Neural cell (in vitro differentiated cells): ENCODE measurements at regions not wholly inside any gene's neighbourhood (a gene's known extent, or its start where the extent isn't known, plus 50 kb on each side); places are given as distances from the start of the nearest gene placed in this dataset.

Source experiments
- H2AFZ ChIP-seq: fragments of 200-600, 300-800 bp; sonication (generic), shearing (Covaris generic); 2 replicates; pipeline ENCODE4 v1.6.0; 2014; ENCODE audit warnings: low read depth, mild to moderate bottlenecking, antibody characterized with exemption, low read length, moderate library complexity
- H3F3A ChIP-seq: fragments of 200-600 bp; shearing (Covaris generic); 2 replicates; pipeline ENCODE4 v1.6.1; 2016; ENCODE audit warnings: mild to moderate bottlenecking, moderate library complexity, mixed read lengths, antibody characterized with exemption, low read length; ENCODE audit not compliant: insufficient read depth, poor library complexity, severe bottlenecking
- H3K27ac ChIP-seq: fragments of 200-600, 300-800 bp; sonication (generic), shearing (Covaris generic); 2 replicates; pipeline ENCODE4 v1.5.1; 2014; ENCODE audit warnings: mild to moderate bottlenecking, low read length, moderate library complexity
- H3K27me3 ChIP-seq: fragments of 300-800, 200-600 bp; sonication (generic), shearing (Covaris generic); 2 replicates; pipeline ENCODE4 v1.6.0; 2014; ENCODE audit warnings: mild to moderate bottlenecking, low read depth, low read length, moderate library complexity; ENCODE audit not compliant: insufficient read depth
- H3K36me3 ChIP-seq: fragments of 300-800, 200-600 bp; sonication (generic), shearing (Covaris generic); 2 replicates; pipeline ENCODE4 v1.5.1; 2014; ENCODE audit warnings: mild to moderate bottlenecking, antibody characterized with exemption, low read length, moderate library complexity; ENCODE audit not compliant: insufficient read depth
- H3K4me2 ChIP-seq: fragments of 300-800, 200-600 bp; sonication (generic), shearing (Covaris generic); 2 replicates; pipeline ENCODE4 v1.6.0; 2014; ENCODE audit warnings: mild to moderate bottlenecking, low read length
- H3K4me3 ChIP-seq: fragments of 300-800, 200-600 bp; sonication (generic), shearing (Covaris generic); 2 replicates; pipeline ENCODE4 v1.5.1; 2014; ENCODE audit warnings: mild to moderate bottlenecking, low read length, moderate library complexity
- H3K79me2 ChIP-seq: fragments of 200-600 bp; shearing (Covaris generic); replicated peaks from 2 replicates; pipeline ENCODE4 v1.6.0; 2014; ENCODE audit warnings: mild to moderate bottlenecking, low read length, moderate library complexity; ENCODE audit not compliant: insufficient read depth
- H3K9ac ChIP-seq: fragments of 300-800, 200-600 bp; sonication (generic), shearing (Covaris generic); 2 replicates; pipeline ENCODE4 v1.6.1; 2016; ENCODE audit warnings: mild to moderate bottlenecking, low read length, mixed read lengths
- H3K9me2 ChIP-seq: fragments of 200-600 bp; shearing (Covaris generic); 2 replicates; pipeline ENCODE4 v1.6.1; 2016; ENCODE audit warnings: mild to moderate bottlenecking, low read length, mixed read lengths; ENCODE audit not compliant: insufficient read depth
- H3K9me3 ChIP-seq: fragments of 200-600, 300-800 bp; sonication (generic), shearing (Covaris generic); 2 replicates; pipeline ENCODE4 v1.6.1; 2016; ENCODE audit warnings: mild to moderate bottlenecking, mixed run types, low read length, moderate library complexity, mixed read lengths
- H4K20me1 ChIP-seq: fragments of 200-600 bp; shearing (Covaris generic); 2 replicates; pipeline ENCODE4 v1.6.1; 2016; ENCODE audit warnings: mild to moderate bottlenecking, mixed run types; ENCODE audit not compliant: insufficient read depth
- EP300 ChIP-seq: fragments of 450-650 bp; conservative IDR thresholded peaks from 2 replicates; pipeline ENCODE4 v1.6.1; 2014; ENCODE audit warnings: antibody characterized with exemption, mild to moderate bottlenecking, moderate library complexity; ENCODE audit not compliant: poor library complexity, severe bottlenecking
- EZH2 ChIP-seq: fragments of 200-600, 300-800 bp; shearing (Covaris generic), sonication (generic); IDR thresholded peaks from 2 replicates; pipeline ENCODE4 v1.6.1; 2014; ENCODE audit warnings: antibody characterized with exemption, low read length, borderline replicate concordance, mild to moderate bottlenecking; ENCODE audit not compliant: insufficient read depth, poor library complexity, severe bottlenecking
- MXI1 ChIP-seq: fragments of 450-650 bp; conservative IDR thresholded peaks from 2 replicates; pipeline ENCODE4 v1.6.1; 2014; ENCODE audit warnings: antibody characterized with exemption, mild to moderate bottlenecking; ENCODE audit not compliant: poor library complexity, severe bottlenecking
- POLR2AphosphoS5 ChIP-seq: IDR thresholded peaks from 2 replicates; pipeline ENCODE4 v1.6.1; 2012
- RAD21 ChIP-seq: fragments of 450-650 bp; conservative IDR thresholded peaks from 2 replicates; pipeline ENCODE4 v1.6.1; 2014; ENCODE audit warnings: antibody characterized with exemption, mild to moderate bottlenecking, moderate library complexity
- SMC3 ChIP-seq: fragments of 450-650 bp; conservative IDR thresholded peaks from 2 replicates; pipeline ENCODE4 v1.6.1; 2014; ENCODE audit warnings: antibody characterized with exemption, mild to moderate bottlenecking, moderate library complexity; ENCODE audit not compliant: poor library complexity
- TAF1 ChIP-seq: IDR thresholded peaks from 2 replicates; pipeline ENCODE4 v1.6.1; 2012; ENCODE audit warnings: low read depth
- TF ChIP-seq, protein P1 (sequence below): fragments of 450-650 bp; IDR thresholded peaks from 2 replicates; pipeline ENCODE4 v1.5.1; 2014; ENCODE audit warnings: antibody characterized with exemption, mild to moderate bottlenecking, moderate library complexity; ENCODE audit not compliant: poor library complexity, severe bottlenecking
- TF ChIP-seq, protein P2 (sequence below): IDR thresholded peaks from 2 replicates; pipeline ENCODE4 v1.6.1; 2012; ENCODE audit warnings: borderline replicate concordance

DNA sequence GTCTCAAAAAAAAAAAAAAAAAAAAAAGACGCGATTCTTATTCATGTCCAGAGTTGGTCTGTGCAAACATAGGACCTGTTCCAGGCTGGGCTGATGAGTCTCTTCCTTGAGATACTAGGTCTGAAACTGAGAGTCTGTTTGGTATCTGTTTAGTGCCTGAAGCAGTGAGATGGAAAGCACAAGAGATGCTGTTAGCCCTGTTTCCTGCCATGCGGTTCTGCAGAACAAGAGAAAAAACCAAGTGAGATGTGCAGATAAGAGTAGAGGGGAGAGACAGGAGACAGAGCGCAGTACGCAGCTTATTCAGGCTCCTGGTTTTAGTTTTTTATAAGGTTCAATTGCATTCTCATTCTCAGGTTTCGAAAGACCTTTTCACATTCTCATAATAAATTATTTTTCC is 85.8 kb upstream of the PRKCQ start:
- H3K4me3 ChIP-seq = no peak overlapping the region
- H2AFZ ChIP-seq = no peak overlapping the region
- H3K9ac ChIP-seq = no peak overlapping the region
- H3K27ac ChIP-seq = no peak overlapping the region
- H4K20me1 ChIP-seq = no peaks in the 10 kb centered on the region
- no peaks in the 10 kb centered on the region for H3K36me3 ChIP-seq
- no peaks in the 10 kb centered on the region for H3K79me2 ChIP-seq
- H3K9me3 ChIP-seq = no peaks in the 10 kb centered on the region
- no peaks in the 10 kb centered on the region for H3K9me2 ChIP-seq
- no peak overlapping the region for H3K4me2 ChIP-seq
- no peaks in the 10 kb centered on the region for H3K27me3 ChIP-seq
- no peaks in the 10 kb centered on the region for H3F3A ChIP-seq
- TF ChIP-seq EP300 (no peak), TAF1 (no peak), RAD21 (no peak)

DNA sequence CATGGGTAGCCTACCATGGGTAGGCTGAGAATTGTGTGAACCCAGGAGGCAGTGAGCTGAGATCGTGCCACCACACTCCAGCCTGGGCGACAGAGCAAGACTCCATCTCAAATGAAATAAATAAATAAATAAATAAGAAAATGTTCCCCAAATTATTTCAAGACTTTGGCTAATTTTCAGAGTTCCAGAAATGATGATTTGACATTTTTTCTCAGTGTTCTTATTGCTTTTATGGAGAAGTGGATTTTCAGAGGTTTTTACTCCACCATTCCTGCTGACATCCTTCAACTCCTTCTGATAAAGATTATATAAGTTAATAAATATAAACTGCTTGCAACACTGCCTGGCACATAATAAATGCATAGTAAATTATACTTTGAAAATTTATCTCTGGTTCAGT is 80.4 kb upstream of the PRKCQ start:
- H3K79me2 ChIP-seq = no peaks in the 10 kb centered on the region
- H3K36me3 ChIP-seq = no peaks in the 10 kb centered on the region
- no peak overlapping the region for H3K9ac ChIP-seq
- H3K27me3 ChIP-seq = no peaks in the 10 kb centered on the region
- no peaks in the 10 kb centered on the region for H3K9me3 ChIP-seq
- TF ChIP-seq, protein P1, sequence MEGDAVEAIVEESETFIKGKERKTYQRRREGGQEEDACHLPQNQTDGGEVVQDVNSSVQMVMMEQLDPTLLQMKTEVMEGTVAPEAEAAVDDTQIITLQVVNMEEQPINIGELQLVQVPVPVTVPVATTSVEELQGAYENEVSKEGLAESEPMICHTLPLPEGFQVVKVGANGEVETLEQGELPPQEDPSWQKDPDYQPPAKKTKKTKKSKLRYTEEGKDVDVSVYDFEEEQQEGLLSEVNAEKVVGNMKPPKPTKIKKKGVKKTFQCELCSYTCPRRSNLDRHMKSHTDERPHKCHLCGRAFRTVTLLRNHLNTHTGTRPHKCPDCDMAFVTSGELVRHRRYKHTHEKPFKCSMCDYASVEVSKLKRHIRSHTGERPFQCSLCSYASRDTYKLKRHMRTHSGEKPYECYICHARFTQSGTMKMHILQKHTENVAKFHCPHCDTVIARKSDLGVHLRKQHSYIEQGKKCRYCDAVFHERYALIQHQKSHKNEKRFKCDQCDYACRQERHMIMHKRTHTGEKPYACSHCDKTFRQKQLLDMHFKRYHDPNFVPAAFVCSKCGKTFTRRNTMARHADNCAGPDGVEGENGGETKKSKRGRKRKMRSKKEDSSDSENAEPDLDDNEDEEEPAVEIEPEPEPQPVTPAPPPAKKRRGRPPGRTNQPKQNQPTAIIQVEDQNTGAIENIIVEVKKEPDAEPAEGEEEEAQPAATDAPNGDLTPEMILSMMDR = no peak
- TF ChIP-seq POLR2AphosphoS5 (no peak), EZH2 (no peak), TAF1 (no peak), SMC3 (no peak), EP300 (no peak), RAD21 (no peak), MXI1 (no peak)
- TF ChIP-seq, protein P2, sequence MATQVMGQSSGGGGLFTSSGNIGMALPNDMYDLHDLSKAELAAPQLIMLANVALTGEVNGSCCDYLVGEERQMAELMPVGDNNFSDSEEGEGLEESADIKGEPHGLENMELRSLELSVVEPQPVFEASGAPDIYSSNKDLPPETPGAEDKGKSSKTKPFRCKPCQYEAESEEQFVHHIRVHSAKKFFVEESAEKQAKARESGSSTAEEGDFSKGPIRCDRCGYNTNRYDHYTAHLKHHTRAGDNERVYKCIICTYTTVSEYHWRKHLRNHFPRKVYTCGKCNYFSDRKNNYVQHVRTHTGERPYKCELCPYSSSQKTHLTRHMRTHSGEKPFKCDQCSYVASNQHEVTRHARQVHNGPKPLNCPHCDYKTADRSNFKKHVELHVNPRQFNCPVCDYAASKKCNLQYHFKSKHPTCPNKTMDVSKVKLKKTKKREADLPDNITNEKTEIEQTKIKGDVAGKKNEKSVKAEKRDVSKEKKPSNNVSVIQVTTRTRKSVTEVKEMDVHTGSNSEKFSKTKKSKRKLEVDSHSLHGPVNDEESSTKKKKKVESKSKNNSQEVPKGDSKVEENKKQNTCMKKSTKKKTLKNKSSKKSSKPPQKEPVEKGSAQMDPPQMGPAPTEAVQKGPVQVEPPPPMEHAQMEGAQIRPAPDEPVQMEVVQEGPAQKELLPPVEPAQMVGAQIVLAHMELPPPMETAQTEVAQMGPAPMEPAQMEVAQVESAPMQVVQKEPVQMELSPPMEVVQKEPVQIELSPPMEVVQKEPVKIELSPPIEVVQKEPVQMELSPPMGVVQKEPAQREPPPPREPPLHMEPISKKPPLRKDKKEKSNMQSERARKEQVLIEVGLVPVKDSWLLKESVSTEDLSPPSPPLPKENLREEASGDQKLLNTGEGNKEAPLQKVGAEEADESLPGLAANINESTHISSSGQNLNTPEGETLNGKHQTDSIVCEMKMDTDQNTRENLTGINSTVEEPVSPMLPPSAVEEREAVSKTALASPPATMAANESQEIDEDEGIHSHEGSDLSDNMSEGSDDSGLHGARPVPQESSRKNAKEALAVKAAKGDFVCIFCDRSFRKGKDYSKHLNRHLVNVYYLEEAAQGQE = no peak
- no peak overlapping the region for H3K4me2 ChIP-seq
- H2AFZ ChIP-seq = no peak overlapping the region
- no peak overlapping the region for H3K4me3 ChIP-seq
- H3F3A ChIP-seq = no peaks in the 10 kb centered on the region
- no peak overlapping the region for H3K27ac ChIP-seq
- H3K9me2 ChIP-seq = no peaks in the 10 kb centered on the region
- no peaks in the 10 kb centered on the region for H4K20me1 ChIP-seq

DNA sequence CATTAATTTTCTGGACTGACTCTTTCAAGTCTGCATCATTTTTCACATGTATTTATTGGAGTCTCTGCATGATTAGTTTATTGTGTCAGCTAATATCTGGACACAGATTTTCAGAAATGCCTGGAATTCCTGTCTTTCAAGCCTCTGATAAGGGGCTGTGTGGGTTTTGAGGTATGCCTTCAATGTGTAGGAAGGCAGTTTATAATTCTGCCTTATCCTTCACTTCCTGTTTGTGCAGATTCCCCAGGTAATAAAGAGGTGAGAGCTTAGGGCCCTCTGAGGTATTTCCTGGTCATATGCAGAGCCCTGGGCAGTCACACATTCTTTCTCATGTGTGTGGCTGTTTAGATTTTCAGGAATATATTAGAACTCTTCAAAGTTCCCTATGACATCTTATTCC is 79.4 kb upstream of the PRKCQ start:
- Histone ChIP-seq H3K36me3 (no peaks in the 10 kb centered on the region), H3K27ac (no peak overlapping the region), H3K27me3 (no peaks in the 10 kb centered on the region), H3K79me2 (no peaks in the 10 kb centered on the region), H3K9me3 (no peaks in the 10 kb centered on the region), H2AFZ (no peak overlapping the region), H3K4me2 (no peak overlapping the region), H3F3A (no peaks in the 10 kb centered on the region), H3K9me2 (no peaks in the 10 kb centered on the region), H4K20me1 (no peaks in the 10 kb centered on the region), H3K9ac (no peak overlapping the region), H3K4me3 (no peak overlapping the region)
- no peak for TF ChIP-seq EZH2
- no peak for TF ChIP-seq RAD21
- no peak for TF ChIP-seq TAF1
- TF ChIP-seq, protein P1 = no peak
- no peak for TF ChIP-seq MXI1
- TF ChIP-seq, protein P2 = no peak
- no peak for TF ChIP-seq POLR2AphosphoS5
- no peak for TF ChIP-seq EP300
- no peak for TF ChIP-seq SMC3
